Suprapubic skin (tissue), 3 donors: ENCODE measurements at regions not wholly inside any gene's neighbourhood (a gene's known extent, or its start where the extent isn't known, plus 50 kb on each side); places are given as distances from the start of the nearest gene placed in this dataset.

Experiments used
- POLR2A ChIP-seq, 2 donors: fragments of 450-650 bp; IDR thresholded peaks; one replicate each; pipeline ENCODE4 v1.6.1; 2017; ENCODE audit warnings: antibody characterized with exemption in 2 of 2, mild to moderate bottlenecking in 2 of 2, moderate library complexity in 2 of 2
- TF ChIP-seq, protein P1 (sequence below), 2 donors: fragments of 200-600 bp in 1 of 2; fragments of 450-650 bp in 1 of 2; sonication (generic) in 1 of 2; IDR thresholded peaks; one replicate each; pipeline ENCODE4 v1.5.1; 2016 to 2019; ENCODE audit warnings: antibody characterized with exemption in 2 of 2, mild to moderate bottlenecking in 1 of 2, moderate library complexity in 1 of 2

GRCh38 chr10:45204954-45205775 is 110.2 kb downstream of the OR13A1 start:
- TF ChIP-seq, protein P1, sequence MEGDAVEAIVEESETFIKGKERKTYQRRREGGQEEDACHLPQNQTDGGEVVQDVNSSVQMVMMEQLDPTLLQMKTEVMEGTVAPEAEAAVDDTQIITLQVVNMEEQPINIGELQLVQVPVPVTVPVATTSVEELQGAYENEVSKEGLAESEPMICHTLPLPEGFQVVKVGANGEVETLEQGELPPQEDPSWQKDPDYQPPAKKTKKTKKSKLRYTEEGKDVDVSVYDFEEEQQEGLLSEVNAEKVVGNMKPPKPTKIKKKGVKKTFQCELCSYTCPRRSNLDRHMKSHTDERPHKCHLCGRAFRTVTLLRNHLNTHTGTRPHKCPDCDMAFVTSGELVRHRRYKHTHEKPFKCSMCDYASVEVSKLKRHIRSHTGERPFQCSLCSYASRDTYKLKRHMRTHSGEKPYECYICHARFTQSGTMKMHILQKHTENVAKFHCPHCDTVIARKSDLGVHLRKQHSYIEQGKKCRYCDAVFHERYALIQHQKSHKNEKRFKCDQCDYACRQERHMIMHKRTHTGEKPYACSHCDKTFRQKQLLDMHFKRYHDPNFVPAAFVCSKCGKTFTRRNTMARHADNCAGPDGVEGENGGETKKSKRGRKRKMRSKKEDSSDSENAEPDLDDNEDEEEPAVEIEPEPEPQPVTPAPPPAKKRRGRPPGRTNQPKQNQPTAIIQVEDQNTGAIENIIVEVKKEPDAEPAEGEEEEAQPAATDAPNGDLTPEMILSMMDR (IDR thresholded peaks at IDR 0.05): no peak
- no peak for TF ChIP-seq POLR2A (IDR thresholded peaks at IDR 0.05)
